ENCODE measurements at regions not wholly inside any gene's neighbourhood (a gene's known extent, or its start where the extent isn't known, plus 50 kb on each side); places are given as distances from the start of the nearest gene placed in this dataset.

GRCh38 chr10:10055656-10056442 is 961.8 kb upstream of the CELF2 start:
- Histone ChIP-seq H3K79me1 (ENCODE audit: low read depth in 1 of 2, low read length in 2 of 2) (no peaks in the 10 kb centered on the region), H2BK120ac (ENCODE audit: low read depth, low read length) (no peak overlapping the region), H2BK20ac (ENCODE audit: low read depth, low read length) (no peak overlapping the region), H3K9me3 (ENCODE audit: control insufficient read depth, insufficient read depth, low read length) (peaks cover 2% of the 10 kb centered on the region; the same call in 1 of the 2 replicates), H3K4me1 (ENCODE audit: control insufficient read depth, insufficient read depth, low read length) (peaks cover 2% of the 10 kb centered on the region; the same call in 1 of the 2 replicates), H4K20me1 (ENCODE audit: insufficient read depth, low read length) (no peaks in the 10 kb centered on the region), H3K9ac (ENCODE audit: low read depth, low read length) (no peak overlapping the region), H2BK15ac (ENCODE audit: low read depth, low read length) (no peak overlapping the region), H2AK9ac (replicated peaks; ENCODE audit: low read depth, low read length, poor library complexity) (no peak overlapping the region), H3K27ac (ENCODE audit: insufficient read depth, low read length) (no peak overlapping the region), H3K36me3 (ENCODE audit: control insufficient read depth, insufficient read depth, low read length) (no peaks in the 10 kb centered on the region), H3K23ac (ENCODE audit: low read depth, low read length) (no peak overlapping the region), H4K8ac (ENCODE audit: low read depth in 2 of 2, low read length in 2 of 2) (no peak overlapping the region), H4K91ac (ENCODE audit: insufficient read depth, low read depth, low read length) (no peak overlapping the region), H3K14ac (replicated peaks; ENCODE audit: low read depth, low read length) (no peak overlapping the region), H3K4me2 (ENCODE audit: low read depth, low read length) (peak overlapping the region; percentile 50; the same call in 1 of the 2 replicates), H2AK5ac (ENCODE audit: low read depth, low read length) (no peak overlapping the region), H3K9me1 (ENCODE audit: insufficient read depth, low read length) (no peaks in the 10 kb centered on the region), H4K5ac (ENCODE audit: low read depth, low read length) (no peak overlapping the region), H3K27me3 (ENCODE audit: control insufficient read depth, insufficient read depth, low read length) (no peaks in the 10 kb centered on the region), H3K4me3 (ENCODE audit: insufficient read depth, low read depth, low read length) (no peak overlapping the region), H3K18ac (ENCODE audit: low read depth, low read length) (no peak overlapping the region), H2BK5ac (ENCODE audit: low read depth, low read length, poor library complexity, severe bottlenecking) (no peak overlapping the region), H3K4ac (ENCODE audit: low read depth, low read length) (no peak overlapping the region), H2AFZ (replicated peaks; ENCODE audit: low read length, poor library complexity) (no peak overlapping the region), H3K56ac (ENCODE audit: extremely low read depth, insufficient read depth, low read length) (no peak overlapping the region)
- CTCF ChIA-PET, result no interaction called here
- ATAC-seq (ENCODE audit: low read depth), result peak; percentile 88
- BruUV-seq (replicated peaks), result no TSS peak
- WGBS, 2 experiments (ENCODE audit: extremely low coverage in 2 of 2, insufficient read length in 1 of 2), result no CpG with 5 or more reads among the region's 4 CpGs
- intact Hi-C loops (cut with micrococcal nuclease), result no loop called here
- POLR2A ChIA-PET (ENCODE audit: unreplicated experiment), result no interaction called here
- in situ Hi-C loops (cut with MboI; ENCODE audit: low sequenced_read_pairs), result no loop called here
- TF ChIP-seq MXI1 (IDR thresholded peaks at IDR 0.05; ENCODE audit: borderline replicate concordance, low read depth, low read length), result no peak
- no peak for TF ChIP-seq MAZ (IDR thresholded peaks at IDR 0.05; ENCODE audit: borderline replicate concordance, low read depth, low read length)
- no peak for TF ChIP-seq POLR2A (IDR thresholded peaks at IDR 0.05; ENCODE audit: low read depth, low read length)
- TF ChIP-seq BHLHE40 (IDR thresholded peaks at IDR 0.05; ENCODE audit: low read depth, low read length), result no peak
- no peak for TF ChIP-seq NFE2L2 (IDR thresholded peaks at IDR 0.05; ENCODE audit: low read depth, low read length)
- TF ChIP-seq CHD1 (IDR thresholded peaks at IDR 0.05; ENCODE audit: low read depth, low read length), result no peak
- no peak for TF ChIP-seq RFX5 (IDR thresholded peaks at IDR 0.05; ENCODE audit: low read depth, low read length)
- no peak for TF ChIP-seq ELK1 (IDR thresholded peaks at IDR 0.05; ENCODE audit: borderline replicate concordance, low read depth, low read length)
- no peak for TF ChIP-seq RAD21 (IDR thresholded peaks at IDR 0.05; ENCODE audit: low read length)
- TF ChIP-seq, protein P1, sequence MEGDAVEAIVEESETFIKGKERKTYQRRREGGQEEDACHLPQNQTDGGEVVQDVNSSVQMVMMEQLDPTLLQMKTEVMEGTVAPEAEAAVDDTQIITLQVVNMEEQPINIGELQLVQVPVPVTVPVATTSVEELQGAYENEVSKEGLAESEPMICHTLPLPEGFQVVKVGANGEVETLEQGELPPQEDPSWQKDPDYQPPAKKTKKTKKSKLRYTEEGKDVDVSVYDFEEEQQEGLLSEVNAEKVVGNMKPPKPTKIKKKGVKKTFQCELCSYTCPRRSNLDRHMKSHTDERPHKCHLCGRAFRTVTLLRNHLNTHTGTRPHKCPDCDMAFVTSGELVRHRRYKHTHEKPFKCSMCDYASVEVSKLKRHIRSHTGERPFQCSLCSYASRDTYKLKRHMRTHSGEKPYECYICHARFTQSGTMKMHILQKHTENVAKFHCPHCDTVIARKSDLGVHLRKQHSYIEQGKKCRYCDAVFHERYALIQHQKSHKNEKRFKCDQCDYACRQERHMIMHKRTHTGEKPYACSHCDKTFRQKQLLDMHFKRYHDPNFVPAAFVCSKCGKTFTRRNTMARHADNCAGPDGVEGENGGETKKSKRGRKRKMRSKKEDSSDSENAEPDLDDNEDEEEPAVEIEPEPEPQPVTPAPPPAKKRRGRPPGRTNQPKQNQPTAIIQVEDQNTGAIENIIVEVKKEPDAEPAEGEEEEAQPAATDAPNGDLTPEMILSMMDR (conservative IDR thresholded peaks at IDR 0.05; ENCODE audit: low read depth, low read length), result no peak
- TF ChIP-seq MAFK (IDR thresholded peaks at IDR 0.05; ENCODE audit: low read depth, low read length), result no peak
- peak; percentile 19 for DNase-seq
- dilution Hi-C loops (cut with HindIII; ENCODE audit: low sequenced_read_pairs, unreplicated experiment), result no loop called here

Measured in IMR-90 (cell line).